ENCODE measurements at regions not wholly inside any gene's neighbourhood (a gene's known extent, or its start where the extent isn't known, plus 50 kb on each side); places are given as distances from the start of the nearest gene placed in this dataset.

DNA sequence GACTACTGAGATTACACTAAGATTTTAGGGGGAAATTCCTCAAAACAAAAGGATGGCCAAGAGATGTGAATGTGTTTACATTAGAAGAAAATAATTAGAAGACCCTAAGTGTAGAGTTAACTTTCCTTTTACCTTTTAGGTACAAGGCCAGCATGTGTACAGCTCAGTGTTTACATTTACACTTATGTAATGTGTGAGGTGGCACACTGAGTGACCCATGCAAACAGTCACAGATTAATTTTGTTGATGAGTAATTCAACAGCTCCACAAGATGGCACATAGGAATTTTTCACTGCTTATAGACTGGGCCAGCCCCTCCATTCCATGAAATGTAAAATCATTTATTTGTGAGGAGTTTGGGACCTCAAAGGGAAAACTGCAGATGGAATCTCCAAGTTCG is 90.1 kb upstream of the SLC12A2 start:
- DNase-seq: no peak

DNA sequence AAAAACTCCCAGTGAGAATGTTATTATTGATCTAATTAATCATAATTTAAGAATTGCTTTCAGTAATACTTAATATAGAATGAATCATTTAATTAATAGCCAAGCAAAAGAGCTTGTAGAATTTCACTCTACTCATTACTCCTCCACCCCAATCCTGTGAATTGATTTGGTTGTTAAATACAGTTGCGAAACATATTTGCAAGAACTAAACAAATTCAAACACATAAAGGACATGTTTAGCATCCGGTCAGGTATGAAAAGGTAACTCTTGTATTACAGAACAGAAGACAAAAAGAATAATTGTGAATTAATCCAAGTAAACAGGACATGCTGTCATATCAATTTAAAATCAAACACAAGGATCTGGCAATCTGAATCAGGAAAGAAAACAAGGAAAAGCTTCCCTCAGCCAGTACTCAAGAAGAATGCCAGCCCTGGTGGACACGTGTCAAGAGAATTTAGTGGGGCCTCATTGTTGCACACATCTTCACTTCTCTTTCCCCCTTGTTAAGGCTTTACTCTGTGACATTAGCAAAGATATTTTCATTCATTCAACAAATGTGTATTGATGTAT is 89.4 kb upstream of the SLC12A2 start:
- DNase-seq: no peak

DNA sequence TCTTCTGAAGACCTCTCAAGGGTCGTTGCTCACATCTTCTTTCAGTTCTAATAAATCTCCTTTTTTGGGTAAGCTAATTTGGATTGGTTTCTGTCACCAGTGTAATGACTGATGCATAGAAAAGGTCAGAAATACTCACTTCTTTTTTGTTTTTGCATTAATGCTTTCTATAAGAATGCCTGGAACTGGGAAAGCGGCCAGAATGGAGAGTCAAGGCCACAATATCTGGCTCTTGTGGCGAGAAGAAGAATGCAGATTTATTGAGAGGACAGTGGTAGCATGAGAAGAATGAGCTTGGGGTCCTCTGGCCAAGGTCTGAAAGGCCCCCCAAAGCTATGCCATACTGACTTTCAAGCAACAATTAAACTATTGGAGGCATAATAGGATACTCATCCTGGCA is 88.0 kb upstream of the SLC12A2 start:
- DNase-seq: no peak

DNA sequence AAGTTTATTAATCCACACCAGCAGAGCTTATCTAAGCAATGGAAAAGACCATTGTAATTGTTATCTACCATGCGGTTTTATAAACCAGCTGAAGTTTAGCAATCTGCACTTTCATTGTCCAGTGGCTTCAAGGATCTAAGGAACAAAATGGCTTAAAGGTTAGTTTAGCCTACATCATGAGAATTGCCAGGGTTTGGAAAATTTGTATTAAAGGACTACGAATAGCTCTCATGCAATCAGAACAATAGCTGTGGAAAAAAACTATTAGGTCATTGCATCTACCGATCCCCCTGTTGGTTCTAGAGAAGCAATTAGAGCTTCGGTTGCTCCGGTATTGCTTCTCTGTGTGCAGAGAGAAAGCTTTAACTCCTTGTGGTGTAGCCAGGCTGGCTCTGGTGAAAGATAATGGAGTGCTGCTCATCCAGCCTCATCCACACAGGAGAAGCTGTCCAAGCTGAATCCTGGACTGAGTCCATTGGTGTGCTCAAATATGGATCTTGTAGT is 86.3 kb upstream of the SLC12A2 start:
- DNase-seq: peak; percentile 38

DNA sequence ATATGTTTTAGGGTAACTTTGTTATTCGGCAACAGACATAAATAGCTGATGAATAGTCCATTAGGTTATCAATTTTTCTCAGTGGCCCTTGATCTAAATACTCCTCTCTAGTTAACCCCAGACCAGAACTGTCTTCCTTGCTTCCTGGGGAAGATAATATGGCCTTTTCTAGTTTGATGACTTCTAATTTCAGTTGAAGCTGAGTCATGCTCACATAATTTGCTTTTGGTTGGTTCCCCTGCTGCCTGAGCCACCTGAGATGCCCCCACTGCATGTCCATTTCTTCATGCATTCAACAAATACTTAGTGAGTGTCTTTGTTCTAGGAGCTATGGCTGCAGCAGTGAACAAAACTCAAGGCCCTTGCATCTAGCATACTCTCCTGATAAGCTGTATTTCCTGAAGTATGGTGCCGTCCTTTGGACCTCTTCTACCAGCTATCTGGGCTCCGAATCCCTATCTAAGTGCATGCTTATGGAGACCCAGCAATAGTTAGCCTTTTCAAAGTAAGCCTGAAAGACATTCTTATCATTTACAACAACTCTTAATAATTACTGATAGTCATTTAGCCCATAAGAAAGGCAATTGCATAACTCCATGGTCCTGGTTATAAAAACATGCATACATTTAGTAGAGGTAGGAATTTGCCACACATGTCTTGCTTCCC is 84.5 kb upstream of the SLC12A2 start:
- no peak for DNase-seq

DNA sequence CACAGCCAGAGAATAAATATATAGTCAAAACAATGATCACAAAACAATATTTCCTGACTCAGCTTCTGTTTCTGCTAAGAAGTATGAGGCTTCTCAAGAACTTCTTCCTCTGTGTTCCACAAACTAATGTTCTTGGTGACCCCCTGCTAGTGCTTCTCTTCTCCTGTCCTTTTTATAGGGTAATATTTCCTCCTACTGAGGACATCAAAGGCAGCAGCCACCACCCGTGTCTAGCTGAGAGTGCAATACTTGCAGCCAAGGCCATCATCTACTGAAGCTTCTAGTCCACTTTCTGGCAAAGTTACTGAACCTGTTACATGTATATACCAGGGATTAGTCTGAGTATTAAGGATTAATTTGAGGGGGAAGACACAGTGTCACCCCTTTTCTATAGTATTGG is 83.7 kb upstream of the SLC12A2 start:
- DNase-seq: no peak

DNA sequence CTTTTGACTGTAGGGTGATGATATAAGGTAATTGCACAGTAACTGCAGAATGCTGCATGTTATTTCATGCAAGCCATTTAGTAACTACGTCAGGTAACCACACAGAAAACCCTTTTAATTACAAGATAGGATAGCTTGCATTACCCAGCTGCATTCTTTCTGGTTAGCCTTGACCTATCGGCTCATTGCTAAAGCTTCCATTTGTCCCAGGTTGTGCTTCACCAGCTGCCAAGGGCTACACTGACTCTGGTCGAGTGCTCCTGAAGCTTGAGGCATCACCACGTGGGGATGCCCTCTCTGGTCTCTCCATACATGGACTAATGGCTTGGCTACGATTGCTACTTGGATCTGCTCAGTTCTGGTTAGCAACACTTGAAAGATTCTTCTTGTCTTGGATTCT is 81.1 kb upstream of the SLC12A2 start:
- DNase-seq: no peak

DNA sequence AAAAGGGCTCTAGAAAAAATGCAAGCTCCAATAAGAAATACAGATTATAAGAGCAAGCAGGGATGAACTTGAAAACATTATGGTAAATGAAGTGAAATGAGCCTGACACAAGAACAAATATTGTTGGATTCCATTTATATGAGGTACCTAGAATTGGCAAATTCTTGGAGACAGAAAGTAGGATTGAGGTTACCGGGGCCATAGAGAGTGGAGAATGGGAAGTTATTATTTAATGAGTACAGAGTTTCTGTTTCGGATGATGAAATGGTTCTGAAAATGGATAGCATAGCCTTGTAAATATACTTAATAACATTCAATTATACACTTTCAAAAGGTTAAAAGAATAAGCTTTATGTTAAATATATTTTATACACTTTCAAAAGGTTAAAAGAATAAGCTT is 75.6 kb upstream of the SLC12A2 start:
- no peak for DNase-seq

DNA sequence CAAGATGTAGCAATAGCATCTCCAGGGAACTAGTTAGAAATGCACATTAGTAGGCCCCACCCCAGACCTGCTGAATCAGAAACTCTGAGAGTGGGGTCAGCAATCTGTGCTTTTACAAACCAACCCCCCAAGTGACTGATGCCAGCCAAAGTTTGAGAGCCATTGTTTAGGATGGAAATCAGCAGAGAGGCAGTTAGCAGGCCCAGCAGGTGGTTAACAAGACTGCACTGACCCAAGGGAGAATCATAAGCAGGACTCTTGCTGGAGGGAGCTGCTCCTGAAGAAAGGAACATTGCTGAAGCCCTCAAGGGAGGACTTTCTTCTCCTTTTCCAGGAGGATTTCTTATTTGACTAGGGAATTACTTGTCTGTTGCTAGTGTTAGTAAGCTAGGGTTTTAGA is 74.2 kb upstream of the SLC12A2 start:
- DNase-seq: peak; percentile 44

DNA sequence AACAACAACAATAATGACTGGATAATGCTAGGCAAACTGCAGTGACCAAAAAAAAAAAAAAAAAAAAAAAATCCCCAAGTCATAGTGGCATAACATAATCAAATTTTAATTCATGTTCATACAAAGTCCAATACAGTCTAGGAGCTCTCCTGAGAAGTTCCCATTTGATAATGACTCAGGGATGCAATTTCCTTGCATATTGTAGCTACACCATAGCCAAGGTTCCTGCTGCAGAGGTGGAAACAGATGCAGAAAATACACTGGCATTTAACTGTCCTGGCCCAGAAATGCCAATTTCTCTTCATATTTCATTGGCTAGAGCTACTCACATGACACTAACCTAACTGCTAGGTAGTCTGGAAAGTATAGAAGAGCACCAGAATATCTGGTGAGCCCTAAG is 72.2 kb upstream of the SLC12A2 start:
- DNase-seq: no peak

DNA sequence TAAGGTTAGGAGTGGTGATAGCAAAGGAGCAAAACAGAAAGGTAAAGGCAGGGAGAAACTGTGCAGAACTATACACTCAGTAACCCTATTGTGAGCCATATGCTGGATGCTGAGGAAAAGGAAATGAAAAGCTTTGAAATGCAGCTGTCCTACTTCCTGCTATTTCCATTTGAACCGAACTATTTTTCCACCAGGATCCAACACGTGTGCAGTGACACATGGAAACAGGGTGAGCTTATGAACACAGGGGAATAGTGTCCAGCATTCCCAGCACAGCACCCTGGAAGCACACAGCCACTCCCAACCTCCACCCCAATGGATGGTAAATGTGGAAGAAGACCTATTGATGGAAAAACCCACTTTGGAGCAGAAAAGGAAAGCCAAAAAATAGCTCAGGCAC is 69.0 kb upstream of the SLC12A2 start:
- no peak for DNase-seq

DNA sequence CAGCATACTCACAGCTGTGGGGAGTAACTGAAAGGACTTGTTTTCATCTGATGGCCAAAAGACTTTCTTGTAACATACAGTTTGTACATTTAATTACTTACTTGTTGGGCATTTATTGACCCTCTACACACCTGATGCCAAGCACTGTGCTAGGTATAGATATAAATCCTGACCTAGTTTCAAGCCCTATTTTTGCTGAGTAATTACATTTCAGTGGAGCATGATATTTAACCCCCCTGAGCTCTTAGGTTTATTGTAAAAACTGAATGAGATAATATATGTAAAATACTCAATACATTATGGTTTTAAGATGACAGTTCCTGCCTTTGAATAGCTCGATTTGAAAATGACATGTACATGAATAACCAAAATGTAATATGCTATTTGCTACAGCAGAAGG is 68.1 kb upstream of the SLC12A2 start:
- no peak for DNase-seq

DNA sequence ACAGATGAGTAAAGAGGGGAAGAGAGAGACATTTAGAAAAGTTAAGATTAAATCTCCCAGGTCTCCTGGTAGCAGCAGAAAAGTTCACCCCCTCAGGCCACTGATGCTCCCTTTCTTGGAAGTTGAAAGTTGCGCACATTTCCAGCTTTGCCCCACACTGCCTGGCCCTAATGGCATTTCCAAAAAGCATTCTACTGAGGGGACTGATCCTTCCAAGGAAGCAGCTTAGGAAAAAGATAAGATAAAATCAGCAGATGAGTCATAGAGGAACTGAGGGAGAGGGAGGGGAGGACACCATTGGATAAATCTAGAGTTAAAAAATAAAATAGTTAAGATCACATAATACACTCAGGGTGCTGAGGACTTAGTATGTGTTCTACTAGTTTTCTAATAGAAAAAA is 67.6 kb upstream of the SLC12A2 start:
- no peak for DNase-seq

DNA sequence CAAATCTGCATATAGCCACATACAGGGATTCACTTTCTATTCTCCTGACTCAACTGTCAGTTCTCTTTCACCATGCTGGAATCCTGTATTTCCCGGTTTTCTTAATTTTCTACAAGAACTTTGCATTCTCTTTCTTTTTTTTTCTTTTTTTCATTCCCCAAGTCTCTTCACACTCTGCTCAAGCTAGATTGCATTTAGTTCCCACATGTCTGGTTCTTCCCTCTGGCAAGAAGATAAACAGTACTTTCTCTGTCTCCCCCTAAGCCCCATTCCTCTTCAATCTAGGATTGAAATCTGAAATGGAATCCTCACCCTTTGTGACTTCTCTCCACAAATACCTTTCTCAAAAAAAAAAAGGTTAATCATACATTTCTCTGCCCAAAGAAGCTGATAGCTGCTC is 64.2 kb upstream of the SLC12A2 start:
- DNase-seq: no peak

DNA sequence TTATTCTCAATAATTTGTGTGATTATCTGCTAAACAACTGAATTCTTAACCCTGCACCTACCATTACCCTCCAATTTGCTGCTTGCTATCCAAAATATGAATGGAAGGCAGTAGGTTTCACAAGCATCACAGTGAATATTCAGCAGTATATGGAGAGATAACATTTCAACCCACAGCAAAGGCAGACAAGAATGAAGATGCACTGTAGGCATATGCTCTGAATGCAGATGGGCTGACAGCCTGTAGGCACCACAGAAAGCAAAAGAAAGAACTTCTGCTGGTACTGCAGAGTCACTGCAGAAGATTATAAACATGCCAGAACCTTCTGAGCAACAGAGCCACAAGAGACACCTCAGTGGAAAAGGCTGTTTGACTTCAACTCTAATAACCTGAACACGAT is 63.6 kb upstream of the SLC12A2 start:
- no peak for DNase-seq

DNA sequence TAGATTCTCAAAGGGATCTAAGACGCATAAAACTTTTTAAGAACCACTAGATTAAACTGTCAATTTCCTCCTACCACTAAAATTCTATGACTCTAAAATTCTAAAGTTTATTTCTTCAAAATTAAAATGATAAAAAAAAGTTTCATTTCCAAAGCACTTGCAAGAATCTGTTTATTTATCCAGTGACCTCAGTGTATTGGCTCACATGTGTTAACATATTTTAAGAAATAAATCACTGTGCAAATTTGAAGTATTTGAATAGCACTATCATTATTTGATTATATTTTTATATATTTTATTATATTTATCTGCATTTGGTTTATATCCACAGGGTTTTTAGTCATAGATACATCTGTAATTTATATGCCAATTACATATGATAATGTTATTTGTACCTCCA is 62.2 kb upstream of the SLC12A2 start:
- DNase-seq: no peak
